AG08395 (cell line): ENCODE measurements at regions not wholly inside any gene's neighbourhood (a gene's known extent, or its start where the extent isn't known, plus 50 kb on each side); places are given as distances from the start of the nearest gene placed in this dataset.

Source experiments
- DNase-seq: peaks from one replicate; pipeline ENCODE4 v3.0.0; 2012; ENCODE audit warnings: mixed read lengths, low spot score

DNA sequence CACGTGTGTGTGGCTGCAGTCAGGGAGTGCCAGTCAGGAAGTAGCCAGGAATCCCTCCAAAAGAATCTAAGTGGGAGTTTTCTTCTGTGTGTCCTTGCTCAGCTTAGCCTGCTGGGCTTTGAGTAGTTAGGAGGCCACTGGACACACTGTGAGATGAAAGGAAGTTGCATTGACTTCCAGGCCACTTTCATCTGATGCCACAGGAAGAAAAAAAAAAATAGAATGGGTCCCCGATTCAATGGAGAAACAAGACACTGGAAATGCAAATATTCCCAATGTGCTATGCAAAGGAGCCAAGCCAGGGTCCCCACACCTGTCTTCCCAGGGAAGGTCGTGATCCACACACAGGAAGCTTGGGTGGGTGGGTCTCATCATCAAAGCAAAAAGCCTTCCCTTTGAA, 95.6 kb upstream of the E2F8 start:
- DNase-seq: no peak

DNA sequence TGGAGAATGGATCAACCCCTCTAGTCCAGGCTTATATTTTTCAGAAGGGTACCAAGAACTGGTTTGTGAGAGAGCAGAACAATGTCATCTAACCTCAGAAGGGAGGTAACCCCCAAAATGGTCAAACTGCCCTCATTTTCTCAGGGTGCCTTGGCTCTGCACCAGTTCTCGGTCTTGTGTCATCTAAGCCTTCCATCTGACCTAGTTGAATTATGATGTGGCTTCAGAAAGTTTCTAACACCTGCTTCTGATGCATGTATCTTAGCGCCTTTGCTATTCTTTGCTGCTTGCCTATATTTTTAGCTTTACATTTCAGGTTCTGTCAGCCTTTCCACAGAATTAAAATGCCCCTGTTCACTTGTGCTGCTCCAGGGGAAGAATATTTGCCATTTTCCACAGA, 91.7 kb upstream of the E2F8 start:
- DNase-seq: no peak

DNA sequence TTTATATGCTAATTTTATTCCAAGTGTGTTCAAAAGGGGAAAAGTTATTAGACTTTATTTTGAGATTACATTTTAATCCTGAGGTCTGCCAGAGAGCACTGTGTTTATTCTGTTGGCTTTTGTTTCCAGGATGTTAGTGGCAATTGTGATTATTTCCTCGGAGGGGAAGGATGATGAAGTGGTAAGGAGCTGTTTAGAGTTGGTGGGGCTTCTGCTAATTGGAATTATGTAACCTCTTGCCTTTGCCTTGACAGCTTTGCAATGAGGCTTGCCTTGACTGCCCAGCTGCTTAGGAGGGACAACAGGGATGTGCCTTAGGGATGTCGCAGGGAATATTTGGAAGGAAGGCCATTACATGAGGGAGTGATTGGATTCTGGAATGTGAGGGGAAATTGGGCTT, 89.7 kb upstream of the E2F8 start:
- DNase-seq: no peak

DNA sequence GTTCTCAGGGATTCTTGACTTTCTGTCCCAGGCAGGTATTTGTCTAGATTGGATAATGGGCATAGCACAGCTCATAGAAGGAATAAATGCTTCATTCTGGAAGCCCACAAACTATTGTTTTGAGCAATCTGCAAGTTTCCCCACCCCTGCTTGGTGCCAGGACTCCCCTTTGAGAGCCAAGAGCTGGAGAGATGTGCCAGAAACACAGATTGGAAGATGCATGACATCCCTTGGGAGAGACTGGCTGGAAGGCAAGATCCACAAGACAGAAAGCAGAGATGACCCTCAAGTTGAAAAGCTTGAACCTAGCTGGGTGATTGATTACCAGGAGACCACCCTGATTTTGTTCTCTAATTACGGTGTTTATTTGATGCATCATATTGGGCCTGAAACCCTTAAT, 89.2 kb upstream of the E2F8 start:
- no peak for DNase-seq

DNA sequence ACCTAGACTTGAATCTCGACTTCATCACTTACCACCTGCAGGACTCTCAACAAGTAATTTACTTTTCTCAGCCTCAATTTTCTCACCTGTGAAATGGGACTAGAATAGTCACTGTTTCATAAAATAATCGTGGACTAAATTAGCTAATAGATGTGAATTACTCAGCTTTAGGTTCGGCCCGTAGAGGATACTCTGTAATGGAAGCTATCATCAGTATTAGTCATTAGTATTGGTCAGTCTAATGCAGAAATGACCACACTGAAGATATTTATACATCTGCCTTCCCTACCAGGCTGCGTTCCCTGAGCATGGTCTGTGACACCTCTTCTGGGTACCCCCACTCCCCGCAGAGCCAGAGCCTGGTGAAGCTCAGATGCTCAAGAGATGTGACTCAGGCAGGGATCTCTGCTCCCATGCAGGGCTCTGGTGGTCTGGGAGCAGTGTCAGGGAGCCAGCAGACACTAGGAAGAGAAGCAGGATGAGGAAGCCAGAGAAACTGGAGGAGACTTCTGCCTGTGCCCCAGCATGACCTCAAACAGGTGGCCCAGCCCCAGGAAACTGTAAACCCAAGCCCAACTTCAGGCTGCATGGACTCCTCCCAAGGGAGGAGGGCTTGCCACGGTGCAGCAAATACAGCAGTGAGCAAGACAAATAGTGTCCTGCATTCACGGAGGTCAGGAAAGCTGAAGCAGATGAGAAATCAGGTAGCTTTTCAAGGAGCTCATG, 88.0 kb upstream of the E2F8 start:
- DNase-seq: no peak

DNA sequence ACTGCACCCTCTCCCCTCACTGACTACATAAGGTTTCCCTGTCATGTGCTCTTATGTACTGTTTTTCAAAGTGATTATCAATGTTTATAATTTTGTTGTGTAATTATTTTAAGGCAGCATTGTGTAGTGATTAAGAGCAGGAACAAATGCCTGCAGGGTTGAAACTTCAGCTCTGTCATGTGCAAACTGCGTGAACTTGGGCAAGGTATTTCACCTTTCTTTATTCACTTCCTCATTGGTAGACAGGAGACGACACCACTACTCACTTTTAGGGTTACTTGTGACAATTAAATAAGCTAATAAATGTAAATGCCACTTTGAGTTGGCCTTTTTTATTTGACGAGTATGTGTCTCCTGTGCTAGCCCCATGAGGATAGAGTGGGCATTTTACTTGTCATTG, 86.5 kb upstream of the E2F8 start:
- DNase-seq: no peak

DNA sequence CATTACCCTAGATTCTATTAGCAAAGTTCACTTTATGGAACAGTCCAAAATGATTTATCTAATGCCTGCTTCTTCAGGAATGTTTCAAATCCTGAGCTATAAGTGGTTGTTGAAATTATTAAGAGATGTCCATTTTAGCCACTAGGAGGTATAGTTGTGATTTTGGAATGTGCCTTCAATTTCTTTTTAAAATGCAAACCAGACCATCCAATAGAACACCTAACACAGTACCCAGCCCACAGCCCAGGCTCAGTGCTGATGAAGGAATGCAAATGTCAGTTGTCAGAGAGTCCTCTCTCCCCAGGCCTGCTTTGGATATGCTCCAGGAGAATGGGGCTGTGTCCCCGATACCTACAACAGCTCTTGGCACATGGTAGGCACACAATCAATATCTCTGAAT, 85.8 kb upstream of the E2F8 start:
- peak; percentile 48 for DNase-seq

DNA sequence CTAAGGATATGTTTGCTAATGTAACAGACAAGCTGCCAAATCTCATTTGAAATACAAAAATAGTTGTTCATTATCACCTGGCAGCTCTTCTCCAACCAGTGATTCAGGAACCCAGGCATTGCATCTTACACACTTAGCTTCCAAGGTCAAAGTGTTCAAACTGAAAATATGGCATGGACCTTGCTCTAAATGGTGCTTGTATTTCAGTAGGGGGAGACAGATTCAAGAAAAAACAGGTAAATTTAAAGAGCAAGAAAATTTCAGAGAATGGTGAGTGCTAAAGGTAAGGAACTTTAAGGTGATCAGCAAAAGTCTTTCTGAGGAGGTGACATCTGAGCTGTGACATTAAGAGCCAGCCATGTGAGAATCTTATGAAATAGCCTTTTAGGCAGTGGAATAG, 82.8 kb upstream of the E2F8 start:
- DNase-seq: no peak

DNA sequence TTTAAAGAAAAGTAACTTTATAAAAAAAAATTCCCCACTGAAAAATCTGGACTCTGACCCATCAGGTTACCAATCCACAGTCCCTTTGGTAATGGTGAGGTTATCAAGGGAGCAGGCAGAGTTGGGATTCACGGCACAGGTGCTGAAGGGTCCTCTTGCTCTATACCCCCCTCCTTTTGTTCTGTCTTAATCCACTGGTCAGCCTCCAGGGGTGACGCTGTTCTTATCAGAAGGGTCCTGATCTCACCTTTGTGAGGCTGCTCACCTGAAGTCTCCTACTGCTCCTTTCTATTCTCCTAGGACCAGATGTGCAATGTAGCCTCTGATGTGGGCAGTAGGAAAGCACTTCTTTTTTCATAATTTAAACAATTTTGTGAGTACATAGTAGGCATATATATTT, 80.6 kb upstream of the E2F8 start:
- no peak for DNase-seq

DNA sequence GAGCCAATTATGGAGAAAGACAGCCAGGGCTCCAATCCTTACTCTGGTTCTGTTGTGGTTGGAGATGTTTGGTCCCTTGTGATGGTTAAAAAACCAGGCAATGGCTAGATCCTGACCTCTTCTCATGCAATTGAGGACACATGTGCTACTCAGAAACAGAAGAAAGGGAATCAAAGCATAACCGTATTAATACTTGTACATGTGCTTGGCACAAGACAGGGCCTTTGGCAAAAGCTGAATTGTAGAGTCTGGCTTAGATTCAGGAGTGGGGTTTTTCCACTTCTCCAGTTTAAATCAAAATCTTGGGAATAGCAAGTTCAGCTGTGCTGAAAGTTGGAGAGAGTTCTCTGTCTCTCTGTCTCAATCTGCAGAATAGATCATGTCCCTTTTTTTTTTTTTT, 80.1 kb upstream of the E2F8 start:
- no peak for DNase-seq

DNA sequence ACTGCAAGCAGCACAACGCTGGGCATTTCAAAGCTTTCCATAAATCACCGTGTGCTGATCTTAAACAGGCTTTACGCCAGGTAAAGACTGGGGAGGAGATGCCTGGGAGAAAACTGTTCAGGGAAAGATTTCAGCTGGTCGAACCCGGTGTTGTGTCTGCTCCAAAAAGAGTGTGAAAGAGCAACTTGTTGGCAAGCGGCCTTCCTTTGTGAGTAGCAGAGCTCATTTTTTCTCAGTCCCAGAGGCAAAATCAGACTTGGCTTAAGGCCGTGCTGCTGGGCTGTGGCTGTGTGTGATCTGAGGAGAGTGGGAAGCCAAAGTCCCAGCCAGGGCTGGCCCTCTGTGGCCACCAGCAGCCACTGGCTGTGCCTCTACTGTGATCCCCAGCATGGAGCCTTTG, 75.7 kb upstream of the E2F8 start:
- peak; percentile 15 for DNase-seq

DNA sequence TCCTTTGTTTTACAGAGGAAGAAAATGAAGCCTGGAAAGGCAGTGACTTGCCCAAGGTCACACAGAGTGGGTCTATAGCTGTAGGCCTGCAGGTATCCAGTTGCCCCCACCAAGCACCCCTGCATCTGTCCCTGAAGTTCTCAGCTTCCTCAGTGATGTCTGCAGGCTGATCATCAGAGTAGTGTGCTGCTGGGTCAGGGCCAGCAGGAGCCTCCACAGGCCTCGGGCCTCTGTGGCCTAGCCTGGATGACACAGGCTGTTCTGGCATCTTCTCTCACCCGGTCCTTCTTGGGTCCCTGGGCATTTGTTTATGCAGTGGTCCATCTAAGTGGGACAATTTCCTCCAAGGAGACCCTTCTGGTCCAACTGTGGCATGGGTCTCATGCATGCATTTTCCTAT, 74.8 kb upstream of the E2F8 start:
- DNase-seq: no peak

DNA sequence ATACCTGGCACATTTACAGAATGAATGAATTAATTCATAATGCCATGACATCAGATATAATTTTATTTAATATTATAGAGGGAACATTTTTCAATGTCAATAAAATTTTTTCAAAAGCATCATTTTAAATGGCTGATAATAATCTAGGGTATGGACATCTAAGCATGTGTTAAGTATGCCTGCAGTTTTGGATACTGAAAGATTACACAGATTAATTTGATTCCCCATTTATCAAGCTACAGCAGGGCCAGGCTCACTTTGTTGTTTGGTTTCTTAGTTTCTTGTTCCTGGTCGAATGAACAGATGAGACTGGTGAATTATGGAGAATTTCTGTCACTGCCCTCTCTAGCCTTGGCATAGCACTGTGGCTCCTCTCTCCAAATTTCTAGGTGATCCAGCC, 72.4 kb upstream of the E2F8 start:
- DNase-seq: no peak

DNA sequence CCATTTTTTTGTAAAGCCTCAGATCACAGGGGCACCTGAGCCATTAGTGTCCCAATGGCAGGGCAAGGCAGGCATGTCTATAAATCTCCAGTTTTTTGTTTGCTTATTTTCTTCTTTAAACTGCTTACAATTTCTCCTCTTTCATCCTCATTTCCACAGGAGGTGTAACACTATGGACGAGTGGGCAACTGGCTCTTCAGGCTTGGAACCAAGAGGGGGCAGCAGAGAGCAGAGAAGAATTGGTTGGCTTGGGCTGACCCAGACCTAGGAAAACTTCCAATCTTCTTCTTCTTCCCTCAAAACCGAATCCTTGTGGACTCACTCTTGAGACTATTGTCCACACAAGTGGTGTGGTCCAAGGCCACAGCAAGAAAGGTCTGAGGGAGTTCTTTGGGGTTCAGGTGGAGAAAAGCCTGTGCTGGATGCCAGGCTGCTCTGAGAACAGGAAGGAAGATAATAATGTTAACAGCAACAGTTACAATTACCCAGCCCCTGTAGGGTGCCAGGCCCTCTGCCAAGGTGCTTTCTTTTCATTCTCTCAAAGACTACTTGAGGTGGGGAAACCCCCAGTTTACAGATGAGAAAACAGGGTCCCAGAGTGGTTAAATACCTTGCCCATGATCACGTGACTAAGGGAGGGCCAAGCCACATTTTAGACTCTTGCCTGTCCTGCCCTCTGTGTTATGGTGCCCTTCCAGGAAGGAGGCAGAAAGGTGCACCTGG, 70.7 kb upstream of the E2F8 start:
- peak; percentile 76 for DNase-seq

DNA sequence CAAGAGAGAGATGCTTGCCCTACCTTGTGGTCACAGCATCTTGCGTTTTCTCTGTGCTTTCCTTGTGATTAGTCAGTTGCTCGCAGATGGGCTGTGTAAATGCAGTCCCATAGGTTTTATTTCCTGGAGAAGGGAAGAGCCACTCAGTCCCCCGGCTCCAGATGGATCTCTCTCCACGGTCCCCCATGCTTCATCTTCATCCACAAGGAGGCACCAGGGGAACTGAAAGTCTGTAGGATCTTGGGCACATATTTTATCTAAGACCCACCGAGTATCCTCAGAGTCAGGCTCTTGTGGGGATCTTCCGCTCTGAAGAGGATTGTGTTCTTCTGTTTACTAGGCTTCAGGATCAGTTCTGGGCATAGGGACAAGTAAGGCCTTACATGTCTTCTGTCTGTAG, 66.8 kb upstream of the E2F8 start:
- DNase-seq: no peak

DNA sequence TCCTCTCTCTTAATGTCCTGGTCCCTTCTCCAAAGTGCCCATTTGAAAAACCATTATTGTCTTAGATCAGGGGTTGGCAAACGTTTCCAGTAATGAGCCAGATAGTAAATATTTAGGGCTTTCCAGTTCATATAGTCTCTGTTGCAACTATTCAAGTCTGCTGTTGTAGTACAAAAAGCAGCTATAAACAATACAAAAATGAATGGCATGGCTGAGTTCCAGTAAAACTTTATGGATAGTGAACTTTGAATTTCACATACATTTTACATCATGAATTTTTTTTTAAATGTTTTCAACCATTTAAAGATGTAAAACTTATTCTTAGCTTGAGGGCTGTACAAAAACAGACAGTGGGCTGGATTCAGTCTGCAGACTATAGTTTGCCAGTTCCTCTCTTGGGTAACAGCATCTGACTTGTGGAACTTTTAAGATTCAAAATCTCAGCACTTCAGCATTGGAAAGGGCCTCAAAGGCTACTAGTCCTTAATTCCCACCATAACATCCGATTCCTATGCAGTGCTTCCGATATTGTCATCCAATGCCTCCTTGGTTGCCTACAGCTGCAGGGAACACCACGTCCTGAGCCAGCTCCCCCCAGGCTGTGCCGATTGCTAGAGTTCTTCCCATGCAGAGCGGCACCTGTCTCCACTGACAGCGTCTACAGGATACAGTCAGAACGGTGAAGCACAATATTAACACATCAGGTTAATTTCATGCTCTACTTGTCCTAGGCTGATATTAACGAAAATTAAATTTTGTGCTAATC, 65.6 kb upstream of the E2F8 start:
- no peak for DNase-seq

DNA sequence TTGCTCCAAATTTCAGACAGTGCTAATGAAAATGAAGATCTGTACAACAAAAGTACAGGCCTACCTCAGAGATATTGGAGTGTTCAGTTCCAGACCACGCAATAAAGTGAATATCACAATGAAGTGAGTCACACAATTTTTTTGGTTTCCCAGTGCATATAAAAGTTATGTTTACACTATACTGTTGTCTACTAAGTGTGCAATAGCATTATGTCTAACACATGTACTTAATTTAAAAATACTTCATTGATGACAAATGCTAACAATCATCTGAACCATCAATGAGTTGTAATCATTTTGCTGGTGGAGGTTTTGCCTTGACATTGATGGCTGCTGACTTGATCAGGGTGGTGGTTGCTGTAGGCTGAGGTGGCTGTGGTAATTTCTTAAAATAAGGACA, 60.6 kb upstream of the E2F8 start:
- DNase-seq: no peak

DNA sequence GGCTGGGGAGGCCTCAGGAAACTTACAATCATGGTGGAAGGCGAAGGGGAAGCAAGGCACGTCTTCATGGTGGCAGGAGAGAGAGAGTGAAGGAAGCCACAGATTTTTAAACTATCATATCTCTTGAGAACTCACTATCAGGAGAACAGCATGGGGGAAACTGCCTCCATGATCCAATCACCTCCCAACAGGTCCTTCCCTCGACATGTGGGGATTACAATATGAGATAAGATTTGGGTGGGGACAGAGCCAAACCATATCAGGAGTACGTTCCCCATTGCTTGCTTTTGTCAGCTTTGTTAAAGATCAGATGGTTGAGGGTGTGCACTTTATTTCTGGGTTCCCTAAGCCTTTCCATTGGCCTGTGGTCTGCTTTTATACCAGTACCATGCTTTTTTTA, 53.7 kb upstream of the E2F8 start:
- DNase-seq: no peak

DNA sequence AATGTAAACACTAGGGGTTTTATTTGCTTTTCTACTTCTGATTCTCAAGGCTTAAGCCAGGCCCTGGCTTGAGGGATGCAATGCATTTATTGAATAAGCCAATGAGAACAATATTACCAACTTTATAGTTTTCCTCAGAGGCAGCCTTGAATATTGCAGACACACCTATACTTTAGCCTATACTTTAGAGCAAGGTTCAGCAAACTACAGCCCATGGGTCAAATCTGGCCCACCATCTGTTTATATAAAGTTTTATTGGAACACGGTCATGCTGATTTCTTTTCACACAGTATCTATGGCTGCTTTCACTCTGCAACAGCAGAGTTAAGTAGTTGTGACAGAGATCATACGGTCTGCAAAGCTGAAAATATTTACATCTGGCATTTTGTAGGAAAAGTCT, 50.3 kb upstream of the E2F8 start:
- no peak for DNase-seq
